Heart left ventricle (tissue), 16 donors: ENCODE measurements at regions not wholly inside any gene's neighbourhood (a gene's known extent, or its start where the extent isn't known, plus 50 kb on each side); places are given as distances from the start of the nearest gene placed in this dataset.

Source experiments
- ATAC-seq, 4 donors: fragments of 200-7000 bp; cut with Tn5 transposase; one replicate each; pipeline ENCODE4 v1.9.1; 2020 to 2022; ENCODE audit warnings: moderate library complexity in 4 of 4, mild to moderate bottlenecking in 3 of 4, moderate number of reproducible peaks in 1 of 4
- DNase-seq, 5 donors: peaks; one replicate each; pipeline ENCODE4 v3.0.0-alpha.2; 2020
- H3K27ac ChIP-seq, 12 donors: fragments of 200-600 bp; sonication (generic) in 4 of 12; one replicate each; pipeline versions ENCODE4 v1.5.0 to v1.8.0; 2016 to 2022; ENCODE audit warnings: mild to moderate bottlenecking in 2 of 12
- H3K27me3 ChIP-seq, 9 donors: fragments of 200-600 bp; sonication (generic) in 2 of 9; one replicate each; pipeline versions ENCODE4 v1.5.1 to v1.8.0; 2016 to 2022; ENCODE audit warnings: mild to moderate bottlenecking in 3 of 9
- H3K36me3 ChIP-seq, 9 donors: fragments of 200-600 bp; sonication (generic) in 2 of 9; one replicate each; pipeline versions ENCODE4 v1.5.0 to v1.8.0; 2018 to 2022; ENCODE audit warnings: mild to moderate bottlenecking in 2 of 9
- H3K4me1 ChIP-seq, 12 donors: fragments of 200-600 bp; sonication (generic) in 4 of 12; one replicate each; pipeline versions ENCODE4 v1.5.0 to v1.8.0; 2016 to 2022; ENCODE audit warnings: mild to moderate bottlenecking in 3 of 12
- H3K4me3 ChIP-seq, 12 donors: fragments of 200-600 bp; sonication (generic) in 4 of 12; one replicate each; pipeline versions ENCODE4 v1.5.0 to v1.8.0; 2017 to 2022; ENCODE audit warnings: mild to moderate bottlenecking in 9 of 12, moderate library complexity in 4 of 12
- H3K9me3 ChIP-seq, 12 donors: fragments of 200-600 bp; sonication (generic) in 4 of 12; one replicate each; pipeline versions ENCODE4 v1.5.0 to v1.8.0; 2016 to 2022; ENCODE audit warnings: mild to moderate bottlenecking in 1 of 12
- CTCF ChIP-seq, 12 donors: fragments of 200-600 bp; sonication (generic) in 4 of 12; IDR thresholded peaks; one replicate each; pipeline versions ENCODE4 v1.5.0 to v1.8.0; 2018 to 2022; ENCODE audit warnings: antibody characterized with exemption in 12 of 12, mild to moderate bottlenecking in 5 of 12
- POLR2A ChIP-seq, 2 donors: fragments of 450-650 bp; IDR thresholded peaks; one replicate each; pipeline ENCODE4 v1.6.1; 2017; ENCODE audit warnings: antibody characterized with exemption in 2 of 2, mild to moderate bottlenecking in 2 of 2, moderate library complexity in 2 of 2
- WGBS, 4 donors: extraction: QIAGEN DNeasy Blood & Tissue Kit in 2 of 4; methylation state at CpG; one replicate each; pipeline versions ENCODE4 v1.1.5 to v1.1.7; 2013 to 2018; 5-methylcytosine and 5-hydroxymethylcytosine counted together
- intact Hi-C, 10 donors: fragments of 100-400 bp; cut with DNase I; formaldehyde crosslinking; loops; one replicate each; pipeline versions ENCODE4 v1.11.1 to v1.14.2; 2022
- donor health status: ischemic (EF 13 %, LVEDD 7.1; RV severe dilation, severe dysfunction).
- donor health status: healthy with polysubstance abuse.
- donor health status: DM: no; HTN: yes; CAD: no.
- donor health status: DM: no; HTN: no; CAD: no.
- donor health status: ischemic (EF 25% LVEDD 6.9; RV normal size, moderate dysfunction).
- donor health status: ischemic (EF 25% LVEDD 5.7; RV mildly dilated, moderate dysfunction).
- donor health status: healthy.
- donor health status: DM: yes; HTN: yes; CAD: no.
- donor health status: ischemic (EF 35%, LVEDD 5.7; RV mildly dilated, moderate dysfunction).
- donor health status: nonischemic (EF 11% LVEDD 7.7; RV severe dilation, severe dysfunction).
- donor health status: DM: yes; HTN: yes; CAD: no.
- donor health status: PGD.
- donor health status: ischemic (EF 29% LVEDD 5.4; RV normal size, mild dysfunction).
- donor health status: nonischemic (EF 23%, LVEDD 6.1; RV moderate dilation, normal function).

- intact Hi-C loops, result no loop called here
- TF ChIP-seq POLR2A (IDR thresholded peaks at IDR 0.05), result no peak
- no peak for TF ChIP-seq CTCF (IDR thresholded peaks at IDR 0.05)
- no peaks in the 10 kb centered on the region for H3K4me1 ChIP-seq
- no peak overlapping the region for H3K27ac ChIP-seq
- DNase-seq (no peak), ATAC-seq (no peak)
- H3K4me3 ChIP-seq, result no peak overlapping the region
- H3K36me3 ChIP-seq, result no peaks in the 10 kb centered on the region
- H3K9me3 ChIP-seq, result peaks cover 0 to 6% (median 0%) of the 10 kb centered on the region in 12 donors
- WGBS, 4 donors, result 50 to 78% (median 62%) methylated on average over 1 of the region's 1 CpG
- no peaks in the 10 kb centered on the region for H3K27me3 ChIP-seq
Observed at GRCh38 chr3:22315925-22316324, 564.9 kb upstream of the ZNF385D start.

GRCh38 chr3:22318325-22318724, 567.3 kb upstream of the ZNF385D start:
- H3K36me3 ChIP-seq, result no peaks in the 10 kb centered on the region
- H3K27me3 ChIP-seq, result no peaks in the 10 kb centered on the region
- no peak for TF ChIP-seq CTCF (IDR thresholded peaks at IDR 0.05)
- no peak for TF ChIP-seq POLR2A (IDR thresholded peaks at IDR 0.05)
- no peak for DNase-seq
- no peak overlapping the region for H3K4me3 ChIP-seq
- 60 to 74% (median 65%) methylated on average over 5 of the region's 5 CpGs for WGBS, 4 donors
- peaks cover 0 to 4% (median 0%) of the 10 kb centered on the region in 12 donors for H3K9me3 ChIP-seq
- H3K27ac ChIP-seq, result no peak overlapping the region
- intact Hi-C loops, result no loop called here
- no peaks in the 10 kb centered on the region for H3K4me1 ChIP-seq
- ATAC-seq, result no peak

GRCh38 chr3:22319446-22319845, 568.4 kb upstream of the ZNF385D start:
- 74 to 84% (median 81%) methylated on average over 1 of the region's 1 CpG for WGBS, 4 donors
- H3K27me3 ChIP-seq, result no peaks in the 10 kb centered on the region
- ATAC-seq, result no peak
- H3K4me3 ChIP-seq, result no peak overlapping the region
- H3K9me3 ChIP-seq, result peaks cover 0 to 4% (median 0%) of the 10 kb centered on the region in 12 donors
- intact Hi-C loops, result no loop called here
- no peaks in the 10 kb centered on the region for H3K36me3 ChIP-seq
- no peaks in the 10 kb centered on the region for H3K4me1 ChIP-seq
- no peak for TF ChIP-seq CTCF (IDR thresholded peaks at IDR 0.05)
- no peak for TF ChIP-seq POLR2A (IDR thresholded peaks at IDR 0.05)
- no peak for DNase-seq
- no peak overlapping the region for H3K27ac ChIP-seq

GRCh38 chr3:22322861-22323260, 571.9 kb upstream of the ZNF385D start:
- no peak for ATAC-seq
- no peaks in the 10 kb centered on the region for H3K9me3 ChIP-seq
- DNase-seq, result no peak
- intact Hi-C loops, result no loop called here
- H3K36me3 ChIP-seq, result no peaks in the 10 kb centered on the region
- H3K4me1 ChIP-seq, result no peaks in the 10 kb centered on the region
- no peak overlapping the region for H3K27ac ChIP-seq
- TF ChIP-seq POLR2A (IDR thresholded peaks at IDR 0.05) (no peak), CTCF (IDR thresholded peaks at IDR 0.05) (no peak)
- H3K27me3 ChIP-seq, result no peaks in the 10 kb centered on the region
- H3K4me3 ChIP-seq, result no peak overlapping the region
- 53 to 59% (median 56%) methylated on average over 4 of the region's 4 CpGs for WGBS, 4 donors
